ENCODE measurements at regions not wholly inside any gene's neighbourhood (a gene's known extent, or its start where the extent isn't known, plus 50 kb on each side); places are given as distances from the start of the nearest gene placed in this dataset.

- TF ChIP-seq, protein P1, sequence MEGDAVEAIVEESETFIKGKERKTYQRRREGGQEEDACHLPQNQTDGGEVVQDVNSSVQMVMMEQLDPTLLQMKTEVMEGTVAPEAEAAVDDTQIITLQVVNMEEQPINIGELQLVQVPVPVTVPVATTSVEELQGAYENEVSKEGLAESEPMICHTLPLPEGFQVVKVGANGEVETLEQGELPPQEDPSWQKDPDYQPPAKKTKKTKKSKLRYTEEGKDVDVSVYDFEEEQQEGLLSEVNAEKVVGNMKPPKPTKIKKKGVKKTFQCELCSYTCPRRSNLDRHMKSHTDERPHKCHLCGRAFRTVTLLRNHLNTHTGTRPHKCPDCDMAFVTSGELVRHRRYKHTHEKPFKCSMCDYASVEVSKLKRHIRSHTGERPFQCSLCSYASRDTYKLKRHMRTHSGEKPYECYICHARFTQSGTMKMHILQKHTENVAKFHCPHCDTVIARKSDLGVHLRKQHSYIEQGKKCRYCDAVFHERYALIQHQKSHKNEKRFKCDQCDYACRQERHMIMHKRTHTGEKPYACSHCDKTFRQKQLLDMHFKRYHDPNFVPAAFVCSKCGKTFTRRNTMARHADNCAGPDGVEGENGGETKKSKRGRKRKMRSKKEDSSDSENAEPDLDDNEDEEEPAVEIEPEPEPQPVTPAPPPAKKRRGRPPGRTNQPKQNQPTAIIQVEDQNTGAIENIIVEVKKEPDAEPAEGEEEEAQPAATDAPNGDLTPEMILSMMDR (IDR thresholded peaks at IDR 0.05): no peak
- TF ChIP-seq, protein P2, sequence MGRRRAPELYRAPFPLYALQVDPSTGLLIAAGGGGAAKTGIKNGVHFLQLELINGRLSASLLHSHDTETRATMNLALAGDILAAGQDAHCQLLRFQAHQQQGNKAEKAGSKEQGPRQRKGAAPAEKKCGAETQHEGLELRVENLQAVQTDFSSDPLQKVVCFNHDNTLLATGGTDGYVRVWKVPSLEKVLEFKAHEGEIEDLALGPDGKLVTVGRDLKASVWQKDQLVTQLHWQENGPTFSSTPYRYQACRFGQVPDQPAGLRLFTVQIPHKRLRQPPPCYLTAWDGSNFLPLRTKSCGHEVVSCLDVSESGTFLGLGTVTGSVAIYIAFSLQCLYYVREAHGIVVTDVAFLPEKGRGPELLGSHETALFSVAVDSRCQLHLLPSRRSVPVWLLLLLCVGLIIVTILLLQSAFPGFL (CRISPR knock-in tag; IDR thresholded peaks at IDR 0.05; ENCODE audit: borderline replicate concordance): no peak
- TF ChIP-seq, protein P3, sequence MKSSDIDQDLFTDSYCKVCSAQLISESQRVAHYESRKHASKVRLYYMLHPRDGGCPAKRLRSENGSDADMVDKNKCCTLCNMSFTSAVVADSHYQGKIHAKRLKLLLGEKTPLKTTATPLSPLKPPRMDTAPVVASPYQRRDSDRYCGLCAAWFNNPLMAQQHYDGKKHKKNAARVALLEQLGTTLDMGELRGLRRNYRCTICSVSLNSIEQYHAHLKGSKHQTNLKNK (CRISPR knock-in tag; IDR thresholded peaks at IDR 0.05): no peak
- TF ChIP-seq ESRRA (CRISPR knock-in tag; IDR thresholded peaks at IDR 0.05; ENCODE audit: borderline replicate concordance): no peak
- TF ChIP-seq, protein P4, sequence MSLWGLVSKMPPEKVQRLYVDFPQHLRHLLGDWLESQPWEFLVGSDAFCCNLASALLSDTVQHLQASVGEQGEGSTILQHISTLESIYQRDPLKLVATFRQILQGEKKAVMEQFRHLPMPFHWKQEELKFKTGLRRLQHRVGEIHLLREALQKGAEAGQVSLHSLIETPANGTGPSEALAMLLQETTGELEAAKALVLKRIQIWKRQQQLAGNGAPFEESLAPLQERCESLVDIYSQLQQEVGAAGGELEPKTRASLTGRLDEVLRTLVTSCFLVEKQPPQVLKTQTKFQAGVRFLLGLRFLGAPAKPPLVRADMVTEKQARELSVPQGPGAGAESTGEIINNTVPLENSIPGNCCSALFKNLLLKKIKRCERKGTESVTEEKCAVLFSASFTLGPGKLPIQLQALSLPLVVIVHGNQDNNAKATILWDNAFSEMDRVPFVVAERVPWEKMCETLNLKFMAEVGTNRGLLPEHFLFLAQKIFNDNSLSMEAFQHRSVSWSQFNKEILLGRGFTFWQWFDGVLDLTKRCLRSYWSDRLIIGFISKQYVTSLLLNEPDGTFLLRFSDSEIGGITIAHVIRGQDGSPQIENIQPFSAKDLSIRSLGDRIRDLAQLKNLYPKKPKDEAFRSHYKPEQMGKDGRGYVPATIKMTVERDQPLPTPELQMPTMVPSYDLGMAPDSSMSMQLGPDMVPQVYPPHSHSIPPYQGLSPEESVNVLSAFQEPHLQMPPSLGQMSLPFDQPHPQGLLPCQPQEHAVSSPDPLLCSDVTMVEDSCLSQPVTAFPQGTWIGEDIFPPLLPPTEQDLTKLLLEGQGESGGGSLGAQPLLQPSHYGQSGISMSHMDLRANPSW (CRISPR knock-in tag; conservative IDR thresholded peaks at IDR 0.05; ENCODE audit: low read depth): no peak
- TF ChIP-seq TP53 (CRISPR knock-in tag; IDR thresholded peaks at IDR 0.05): no peak
These were observed 306.2 kb upstream of the RAB6C start for GRCh38 chr2:129673234-129673633.
